HG02840 (cell line): ENCODE measurements at regions not wholly inside any gene's neighbourhood (a gene's known extent, or its start where the extent isn't known, plus 50 kb on each side); places are given as distances from the start of the nearest gene placed in this dataset.

Source experiments
- ATAC-seq: cut with Tn5 transposase; IDR thresholded peaks from one replicate; pipeline ENCODE4 v1.9.1; 2021; ENCODE audit warnings: mild to moderate bottlenecking, moderate library complexity, moderate number of reproducible peaks; ENCODE audit not compliant: unreplicated experiment, low FRiP score

- ATAC-seq = no peak
These were observed 1083.9 kb downstream of the BRD1 start for GRCh38 chr22:48743601-48744282.

- ATAC-seq = no peak
These were observed 1084.9 kb downstream of the BRD1 start for GRCh38 chr22:48742556-48743343.

GRCh38 chr22:48742191-48742555 is 1085.5 kb downstream of the BRD1 start:
- ATAC-seq = no peak

GRCh38 chr22:48741540-48741939 is 1086.1 kb downstream of the BRD1 start:
- ATAC-seq = no peak

GRCh38 chr22:48740731-48741405 is 1086.8 kb downstream of the BRD1 start:
- no peak for ATAC-seq

GRCh38 chr22:48740086-48740730 is 1087.5 kb downstream of the BRD1 start:
- ATAC-seq = no peak

GRCh38 chr22:48739348-48740085 is 1088.2 kb downstream of the BRD1 start:
- ATAC-seq = no peak

- ATAC-seq = no peak
These were observed 1089.3 kb downstream of the BRD1 start for GRCh38 chr22:48738204-48738980.

GRCh38 chr22:48737461-48738203 is 1090.0 kb downstream of the BRD1 start:
- no peak for ATAC-seq

- no peak for ATAC-seq
These were observed 1090.8 kb downstream of the BRD1 start for GRCh38 chr22:48736593-48737460.

GRCh38 chr22:48734961-48735360 is 1092.7 kb downstream of the BRD1 start:
- ATAC-seq = no peak

GRCh38 chr22:48734359-48734758 is 1093.3 kb downstream of the BRD1 start:
- no peak for ATAC-seq

- no peak for ATAC-seq
These were observed 1098.0 kb downstream of the BRD1 start for GRCh38 chr22:48729499-48730171.

GRCh38 chr22:48727454-48728058 is 1100.1 kb downstream of the BRD1 start:
- no peak for ATAC-seq

- no peak for ATAC-seq
These were observed 1102.8 kb downstream of the BRD1 start for GRCh38 chr22:48724899-48725298.

GRCh38 chr22:48722661-48723060 is 1105.0 kb downstream of the BRD1 start:
- no peak for ATAC-seq

GRCh38 chr22:48721395-48721669 is 1106.3 kb downstream of the BRD1 start:
- no peak for ATAC-seq
